AG04449 (cell line): ENCODE measurements at regions not wholly inside any gene's neighbourhood (a gene's known extent, or its start where the extent isn't known, plus 50 kb on each side); places are given as distances from the start of the nearest gene placed in this dataset.

Source experiments
- CTCF ChIA-PET: fragments of 350-600 bp; formaldehyde crosslinking; extraction: SDS; loops from one replicate; lab custom pipeline; 2021; ENCODE audit warnings: antibody characterized with exemption; lab: Yijun Ruan, JAX
- POLR2A ChIA-PET: fragments of 400-600, 350-600 bp; formaldehyde crosslinking; extraction: SDS; loops from one replicate; lab custom pipeline; 2020; ENCODE audit warnings: antibody characterized with exemption, inconsistent platforms; lab: Yijun Ruan, JAX
- DNase-seq: peaks from one replicate; pipeline ENCODE4 v3.0.0-alpha.2; 2010; ENCODE audit warnings: low read depth, low spot score
- H3K4me3 ChIP-seq: 2 replicates; pipeline ENCODE4 v1.5.1; 2011; ENCODE audit warnings: low read depth, mild to moderate bottlenecking, control low read depth, low read length
- CTCF ChIP-seq: IDR thresholded peaks from one replicate; pipeline ENCODE4 v1.5.1; 2011; ENCODE audit warnings: mild to moderate bottlenecking, moderate library complexity, low read length, control low read depth, inconsistent platforms; ENCODE audit not compliant: insufficient read depth; ENCODE audit errors: missing control alignments

GRCh38 chr12:69117566-69118266 is 121.7 kb upstream of the CPSF6 start:
- no peak for DNase-seq
- ChIA-PET CTCF (no interaction called here), POLR2A (no interaction called here)
- H3K4me3 ChIP-seq: no peak overlapping the region
- TF ChIP-seq CTCF: no peak

- no peak for TF ChIP-seq CTCF
- DNase-seq: no peak
- ChIA-PET POLR2A (no interaction called here), CTCF (no interaction called here)
- H3K4me3 ChIP-seq: no peak overlapping the region
Measured at GRCh38 chr12:69118516-69118915, 120.9 kb upstream of the CPSF6 start.

- no peak for TF ChIP-seq CTCF
- CTCF ChIA-PET: no interaction called here
Measured at GRCh38 chr12:69119770-69120169, 119.6 kb upstream of the CPSF6 start.

GRCh38 chr12:69120354-69120753 is 119.0 kb upstream of the CPSF6 start:
- DNase-seq: no peak
- H3K4me3 ChIP-seq: no peak overlapping the region
- CTCF ChIA-PET: no interaction called here
- POLR2A ChIA-PET: no interaction called here
- no peak for TF ChIP-seq CTCF

More at GRCh38 chr12:69119770-69120169, 119.6 kb upstream of the CPSF6 start:
- no peak overlapping the region for H3K4me3 ChIP-seq
- POLR2A ChIA-PET: no interaction called here
- no peak for DNase-seq

- TF ChIP-seq CTCF: no peak
- ChIA-PET CTCF (no interaction called here), POLR2A (no interaction called here)
- no peak overlapping the region for H3K4me3 ChIP-seq
- no peak for DNase-seq
Measured at GRCh38 chr12:69123311-69123710, 116.1 kb upstream of the CPSF6 start.

GRCh38 chr12:69123919-69124638 is 115.3 kb upstream of the CPSF6 start:
- no peak for DNase-seq
- CTCF ChIA-PET: no interaction called here
- no peak for TF ChIP-seq CTCF
- H3K4me3 ChIP-seq: no peak overlapping the region
- POLR2A ChIA-PET: no interaction called here
